ENCODE measurements at regions not wholly inside any gene's neighbourhood (a gene's known extent, or its start where the extent isn't known, plus 50 kb on each side); places are given as distances from the start of the nearest gene placed in this dataset.

GRCh38 chr5:68793993-68794392, 299.8 kb upstream of the SLC30A5 start:
- DNase-seq: no peak
- Mint-ChIP-seq H3K27me3 (no peaks in the 10 kb centered on the region), H3K27ac (no peak overlapping the region), H3K36me3 (ENCODE audit: low read depth) (no peaks in the 10 kb centered on the region), H3K9me3 (no peaks in the 10 kb centered on the region), H3K4me3 (no peak overlapping the region), H3K4me1 (no peaks in the 10 kb centered on the region)
- intact Hi-C loops (cut with micrococcal nuclease): no loop called here

GRCh38 chr5:68795190-68795589, 298.6 kb upstream of the SLC30A5 start:
- intact Hi-C loops (cut with micrococcal nuclease): no loop called here
- Mint-ChIP-seq H3K36me3 (ENCODE audit: low read depth) (no peaks in the 10 kb centered on the region), H3K27me3 (no peaks in the 10 kb centered on the region)

GRCh38 chr5:68798877-68799843, 294.7 kb upstream of the SLC30A5 start:
- no peaks in the 10 kb centered on the region for H3K27me3 Mint-ChIP-seq
- H3K27ac Mint-ChIP-seq: no peak overlapping the region
- H3K9me3 Mint-ChIP-seq: no peaks in the 10 kb centered on the region
- intact Hi-C loops (cut with micrococcal nuclease): no loop called here
- H3K36me3 Mint-ChIP-seq (ENCODE audit: low read depth): no peaks in the 10 kb centered on the region
- no peaks in the 10 kb centered on the region for H3K4me1 Mint-ChIP-seq
- no peak for DNase-seq
- H3K4me3 Mint-ChIP-seq: no peak overlapping the region

More at GRCh38 chr5:68795190-68795589, 298.6 kb upstream of the SLC30A5 start:
- Mint-ChIP-seq H3K27ac (no peak overlapping the region), H3K4me1 (no peaks in the 10 kb centered on the region), H3K9me3 (no peaks in the 10 kb centered on the region), H3K4me3 (no peak overlapping the region)
- DNase-seq: no peak

GRCh38 chr5:68802430-68802829, 291.4 kb upstream of the SLC30A5 start:
- Mint-ChIP-seq H3K27me3 (peaks cover 3% of the 10 kb centered on the region), H3K4me1 (no peaks in the 10 kb centered on the region), H3K9me3 (no peaks in the 10 kb centered on the region), H3K4me3 (no peak overlapping the region), H3K36me3 (ENCODE audit: low read depth) (no peaks in the 10 kb centered on the region), H3K27ac (no peak overlapping the region)
- intact Hi-C loops (cut with micrococcal nuclease): no loop called here
- DNase-seq: no peak

GRCh38 chr5:68803881-68804319, 289.9 kb upstream of the SLC30A5 start:
- no peaks in the 10 kb centered on the region for H3K9me3 Mint-ChIP-seq
- intact Hi-C loops (cut with micrococcal nuclease): no loop called here
- H3K4me1 Mint-ChIP-seq: no peaks in the 10 kb centered on the region

GRCh38 chr5:68804343-68804742, 289.5 kb upstream of the SLC30A5 start:
- Mint-ChIP-seq H3K4me3 (no peak overlapping the region), H3K27ac (no peak overlapping the region), H3K9me3 (no peaks in the 10 kb centered on the region), H3K27me3 (peaks cover 3% of the 10 kb centered on the region), H3K4me1 (no peaks in the 10 kb centered on the region), H3K36me3 (ENCODE audit: low read depth) (no peaks in the 10 kb centered on the region)
- DNase-seq: no peak
- intact Hi-C loops (cut with micrococcal nuclease): no loop called here

More at GRCh38 chr5:68803881-68804319, 289.9 kb upstream of the SLC30A5 start:
- H3K27ac Mint-ChIP-seq: no peak overlapping the region
- H3K27me3 Mint-ChIP-seq: peaks cover 3% of the 10 kb centered on the region
- H3K36me3 Mint-ChIP-seq (ENCODE audit: low read depth): no peaks in the 10 kb centered on the region
- H3K4me3 Mint-ChIP-seq: no peak overlapping the region
- no peak for DNase-seq

GRCh38 chr5:68805444-68805843, 288.4 kb upstream of the SLC30A5 start:
- Mint-ChIP-seq H3K27me3 (peaks cover 3% of the 10 kb centered on the region), H3K9me3 (no peaks in the 10 kb centered on the region), H3K4me3 (no peak overlapping the region), H3K27ac (no peak overlapping the region), H3K36me3 (ENCODE audit: low read depth) (no peaks in the 10 kb centered on the region), H3K4me1 (no peaks in the 10 kb centered on the region)
- intact Hi-C loops (cut with micrococcal nuclease): no loop called here
- DNase-seq: no peak

- Mint-ChIP-seq H3K9me3 (no peaks in the 10 kb centered on the region), H3K4me3 (no peak overlapping the region), H3K27ac (no peak overlapping the region), H3K4me1 (no peaks in the 10 kb centered on the region), H3K36me3 (ENCODE audit: low read depth) (no peaks in the 10 kb centered on the region), H3K27me3 (peaks cover 12% of the 10 kb centered on the region)
- DNase-seq: no peak
- intact Hi-C loops (cut with micrococcal nuclease): no loop called here
These were observed 276.2 kb upstream of the SLC30A5 start for GRCh38 chr5:68817632-68818031.

GRCh38 chr5:68818057-68818695, 275.6 kb upstream of the SLC30A5 start:
- Mint-ChIP-seq H3K27me3 (peaks cover 12% of the 10 kb centered on the region), H3K27ac (no peak overlapping the region), H3K4me3 (no peak overlapping the region), H3K36me3 (ENCODE audit: low read depth) (no peaks in the 10 kb centered on the region), H3K9me3 (no peaks in the 10 kb centered on the region), H3K4me1 (no peaks in the 10 kb centered on the region)
- intact Hi-C loops (cut with micrococcal nuclease): no loop called here
- peak; percentile 30 for DNase-seq

- no peak for DNase-seq
- peaks cover 11% of the 10 kb centered on the region for H3K27me3 Mint-ChIP-seq
- H3K27ac Mint-ChIP-seq: no peak overlapping the region
- H3K9me3 Mint-ChIP-seq: no peaks in the 10 kb centered on the region
- intact Hi-C loops (cut with micrococcal nuclease): no loop called here
- H3K4me3 Mint-ChIP-seq: no peak overlapping the region
- H3K36me3 Mint-ChIP-seq (ENCODE audit: low read depth): no peaks in the 10 kb centered on the region
- H3K4me1 Mint-ChIP-seq: no peaks in the 10 kb centered on the region
These were observed 274.9 kb upstream of the SLC30A5 start for GRCh38 chr5:68818870-68819269.

GRCh38 chr5:68821056-68821455, 272.8 kb upstream of the SLC30A5 start:
- peak; percentile 27 for DNase-seq
- Mint-ChIP-seq H3K4me1 (no peaks in the 10 kb centered on the region), H3K27ac (no peak overlapping the region), H3K9me3 (no peaks in the 10 kb centered on the region), H3K27me3 (peaks cover 13% of the 10 kb centered on the region), H3K4me3 (no peak overlapping the region), H3K36me3 (ENCODE audit: low read depth) (no peaks in the 10 kb centered on the region)
- intact Hi-C loops (cut with micrococcal nuclease): no loop called here

GRCh38 chr5:68822796-68823195, 271.0 kb upstream of the SLC30A5 start:
- Mint-ChIP-seq H3K4me3 (no peak overlapping the region), H3K4me1 (no peaks in the 10 kb centered on the region), H3K27me3 (peaks cover 13% of the 10 kb centered on the region), H3K27ac (no peak overlapping the region), H3K9me3 (no peaks in the 10 kb centered on the region), H3K36me3 (ENCODE audit: low read depth) (no peaks in the 10 kb centered on the region)
- intact Hi-C loops (cut with micrococcal nuclease): no loop called here
- DNase-seq: no peak

GRCh38 chr5:68823301-68823700, 270.5 kb upstream of the SLC30A5 start:
- Mint-ChIP-seq H3K4me1 (no peaks in the 10 kb centered on the region), H3K9me3 (no peaks in the 10 kb centered on the region), H3K27ac (no peak overlapping the region), H3K4me3 (no peak overlapping the region), H3K27me3 (peaks cover 14% of the 10 kb centered on the region), H3K36me3 (ENCODE audit: low read depth) (no peaks in the 10 kb centered on the region)
- DNase-seq: no peak
- intact Hi-C loops (cut with micrococcal nuclease): no loop called here

- intact Hi-C loops (cut with micrococcal nuclease): no loop called here
- no peak overlapping the region for H3K4me3 Mint-ChIP-seq
- no peak overlapping the region for H3K27ac Mint-ChIP-seq
- no peaks in the 10 kb centered on the region for H3K36me3 Mint-ChIP-seq (ENCODE audit: low read depth)
- H3K9me3 Mint-ChIP-seq: peaks cover 3% of the 10 kb centered on the region
- H3K4me1 Mint-ChIP-seq: no peaks in the 10 kb centered on the region
- DNase-seq: no peak
- peaks cover 14% of the 10 kb centered on the region for H3K27me3 Mint-ChIP-seq
These were observed 263.4 kb upstream of the SLC30A5 start for GRCh38 chr5:68830377-68830898.
